OCI-LY3 (cell line): ENCODE measurements at regions not wholly inside any gene's neighbourhood (a gene's known extent, or its start where the extent isn't known, plus 50 kb on each side); places are given as distances from the start of the nearest gene placed in this dataset.
"Not testable (repeated sequence)": the region's sequence is repeated elsewhere in the genome, so short reads cannot be mapped to it uniquely, and the experiment has no call there.

Source experiments
- EZH2phosphoT487 ChIP-seq: fragments of 200-600 bp; shearing (Covaris generic); IDR thresholded peaks from 2 replicates; pipeline ENCODE4 v1.6.1; 2018; ENCODE audit warnings: antibody characterized with exemption, mixed run types, low read depth
- TF ChIP-seq, protein P1 (sequence below): fragments of 200-600, 300-600 bp; sonication (generic); IDR thresholded peaks from 2 replicates; pipeline ENCODE4 v1.5.1; 2014; ENCODE audit warnings: antibody characterized with exemption, low read length, low read depth

DNA sequence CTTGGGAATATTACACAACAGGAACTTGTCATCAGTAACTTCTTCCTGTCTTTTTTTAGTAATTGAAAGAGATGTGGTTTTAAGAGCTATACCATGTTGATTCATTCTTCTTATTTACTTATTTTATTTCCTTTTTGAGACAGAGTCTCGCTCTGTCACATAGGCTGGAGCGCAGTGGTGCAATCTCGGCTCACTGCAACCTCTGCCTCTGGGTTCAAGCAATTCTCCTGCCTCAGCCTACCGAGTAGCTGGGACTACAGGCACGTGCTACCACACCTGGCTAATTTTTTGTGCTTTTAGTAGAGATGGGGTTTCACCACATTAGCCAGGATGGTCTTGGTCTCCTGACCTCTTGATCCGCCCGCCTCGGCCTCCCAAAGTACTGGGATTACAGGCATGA is 1326.6 kb downstream of the DSC3 start:
- TF ChIP-seq, protein P1, sequence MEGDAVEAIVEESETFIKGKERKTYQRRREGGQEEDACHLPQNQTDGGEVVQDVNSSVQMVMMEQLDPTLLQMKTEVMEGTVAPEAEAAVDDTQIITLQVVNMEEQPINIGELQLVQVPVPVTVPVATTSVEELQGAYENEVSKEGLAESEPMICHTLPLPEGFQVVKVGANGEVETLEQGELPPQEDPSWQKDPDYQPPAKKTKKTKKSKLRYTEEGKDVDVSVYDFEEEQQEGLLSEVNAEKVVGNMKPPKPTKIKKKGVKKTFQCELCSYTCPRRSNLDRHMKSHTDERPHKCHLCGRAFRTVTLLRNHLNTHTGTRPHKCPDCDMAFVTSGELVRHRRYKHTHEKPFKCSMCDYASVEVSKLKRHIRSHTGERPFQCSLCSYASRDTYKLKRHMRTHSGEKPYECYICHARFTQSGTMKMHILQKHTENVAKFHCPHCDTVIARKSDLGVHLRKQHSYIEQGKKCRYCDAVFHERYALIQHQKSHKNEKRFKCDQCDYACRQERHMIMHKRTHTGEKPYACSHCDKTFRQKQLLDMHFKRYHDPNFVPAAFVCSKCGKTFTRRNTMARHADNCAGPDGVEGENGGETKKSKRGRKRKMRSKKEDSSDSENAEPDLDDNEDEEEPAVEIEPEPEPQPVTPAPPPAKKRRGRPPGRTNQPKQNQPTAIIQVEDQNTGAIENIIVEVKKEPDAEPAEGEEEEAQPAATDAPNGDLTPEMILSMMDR, result not testable (repeated sequence)
- not testable (repeated sequence) for TF ChIP-seq EZH2phosphoT487
